Liver (tissue), 8 donors: ENCODE measurements at regions not wholly inside any gene's neighbourhood (a gene's known extent, or its start where the extent isn't known, plus 50 kb on each side); places are given as distances from the start of the nearest gene placed in this dataset.

Source experiments
- DNase-seq: peaks from one replicate; pipeline ENCODE4 v3.0.0-alpha.2; 2017; ENCODE audit warnings: low spot score
- H3K27ac ChIP-seq, 2 donors: one replicate each; pipeline ENCODE4 v1.7.0; 2013; ENCODE audit warnings: inconsistent platforms in 2 of 2, low read length in 2 of 2, control low read depth in 1 of 2, low read depth in 1 of 2, mild to moderate bottlenecking in 1 of 2
- H3K27me3 ChIP-seq, 4 donors: one replicate each; pipeline versions ENCODE4 v1.6.1 to v1.7.0; 2013; ENCODE audit warnings: low read length in 3 of 4, inconsistent platforms in 1 of 4, mild to moderate bottlenecking in 1 of 4, moderate library complexity in 1 of 4; ENCODE audit not compliant: control insufficient read depth in 4 of 4, insufficient read depth in 4 of 4
- H3K36me3 ChIP-seq, 4 donors: one replicate each; pipeline versions ENCODE4 v1.6.1 to v1.7.0; 2013; ENCODE audit warnings: low read length in 3 of 4, mild to moderate bottlenecking in 3 of 4, low read depth in 1 of 4, moderate library complexity in 1 of 4; ENCODE audit not compliant: control insufficient read depth in 4 of 4, insufficient read depth in 3 of 4
- H3K4me1 ChIP-seq, 4 donors: one replicate each; pipeline versions ENCODE4 v1.6.1 to v1.7.0; 2013; ENCODE audit warnings: low read length in 3 of 4, mild to moderate bottlenecking in 3 of 4, moderate library complexity in 1 of 4; ENCODE audit not compliant: control insufficient read depth in 4 of 4, insufficient read depth in 4 of 4
- H3K4me3 ChIP-seq, 3 donors: one replicate each; pipeline versions ENCODE4 v1.6.1 to v1.7.0; 2013; ENCODE audit warnings: low read length in 3 of 3, control low read depth in 1 of 3, low read depth in 1 of 3, mild to moderate bottlenecking in 1 of 3
- H3K9ac ChIP-seq, 2 donors: one replicate each; pipeline ENCODE4 v1.7.0; 2013; ENCODE audit warnings: low read length in 2 of 2, mild to moderate bottlenecking in 2 of 2, moderate library complexity in 2 of 2, control low read depth in 1 of 2, low read depth in 1 of 2
- H3K9me3 ChIP-seq, 4 donors: one replicate each; pipeline versions ENCODE4 v1.6.1 to v1.7.0; 2013; ENCODE audit warnings: low read length in 3 of 4; ENCODE audit not compliant: control insufficient read depth in 4 of 4
- EGR1 ChIP-seq, 2 donors: IDR thresholded peaks; 2 replicates each; pipeline ENCODE4 v1.6.1; 2016 to 2018; ENCODE audit warnings: antibody characterized with exemption in 2 of 2, low read depth in 2 of 2
- FOXA1 ChIP-seq: IDR thresholded peaks from 2 replicates; pipeline ENCODE4 v1.6.1; 2016; ENCODE audit warnings: antibody characterized with exemption
- GABPA ChIP-seq, 2 donors: IDR thresholded peaks in 1 of 2; conservative IDR thresholded peaks in 1 of 2; 2 replicates each; pipeline ENCODE4 v1.6.1; 2016; ENCODE audit warnings: antibody characterized with exemption in 2 of 2, mild to moderate bottlenecking in 1 of 2, moderate library complexity in 1 of 2
- HNF4A ChIP-seq, 2 donors: conservative IDR thresholded peaks; 2 replicates each; pipeline ENCODE4 v1.6.1; 2016; ENCODE audit warnings: antibody characterized with exemption in 2 of 2, mild to moderate bottlenecking in 2 of 2
- HNF4G ChIP-seq: IDR thresholded peaks from 2 replicates; pipeline ENCODE4 v1.6.1; 2016; ENCODE audit warnings: antibody characterized with exemption
- JUND ChIP-seq, 2 donors: IDR thresholded peaks; 2 replicates each; pipeline ENCODE4 v1.6.1; 2016; ENCODE audit warnings: antibody characterized with exemption in 2 of 2
- NR2F2 ChIP-seq: IDR thresholded peaks from 2 replicates; pipeline ENCODE4 v1.6.1; 2016; ENCODE audit warnings: antibody characterized with exemption
- RAD21 ChIP-seq, 2 donors: IDR thresholded peaks; 2 replicates each; pipeline ENCODE4 v1.6.1; 2016; ENCODE audit warnings: antibody characterized with exemption in 2 of 2, mild to moderate bottlenecking in 2 of 2
- RXRA ChIP-seq, 2 donors: IDR thresholded peaks; 2 replicates each; pipeline ENCODE4 v1.6.1; 2017 to 2018; ENCODE audit warnings: antibody characterized with exemption in 2 of 2, mild to moderate bottlenecking in 1 of 2
- SP1 ChIP-seq: IDR thresholded peaks from 2 replicates; pipeline ENCODE4 v1.6.1; 2018; ENCODE audit warnings: antibody characterized with exemption, mild to moderate bottlenecking
- TAF1 ChIP-seq: conservative IDR thresholded peaks from 2 replicates; pipeline ENCODE4 v1.6.1; 2016; ENCODE audit warnings: antibody characterized with exemption, mild to moderate bottlenecking
- YY1 ChIP-seq: IDR thresholded peaks from 2 replicates; pipeline ENCODE4 v1.6.1; 2016; ENCODE audit warnings: antibody characterized with exemption, mild to moderate bottlenecking
- WGBS: extraction: QIAGEN DNeasy Blood & Tissue Kit; methylation state at CpG from one replicate; pipeline ENCODE4 v1.1.7; 2013; 5-methylcytosine and 5-hydroxymethylcytosine counted together
- TF ChIP-seq, protein P1 (sequence below): IDR thresholded peaks from 2 replicates; pipeline ENCODE4 v1.6.1; 2016; ENCODE audit warnings: antibody characterized with exemption
- TF ChIP-seq, protein P2 (sequence below): IDR thresholded peaks from 2 replicates; pipeline ENCODE4 v1.6.1; 2016; ENCODE audit warnings: antibody characterized with exemption, mild to moderate bottlenecking
- TF ChIP-seq, protein P3 (sequence below): IDR thresholded peaks from 2 replicates; pipeline ENCODE4 v1.6.1; 2016; ENCODE audit warnings: antibody characterized with exemption
- TF ChIP-seq, protein P4 (sequence below): IDR thresholded peaks from 2 replicates; pipeline ENCODE4 v1.6.1; 2016; ENCODE audit warnings: antibody characterized with exemption
- TF ChIP-seq, protein P5 (sequence below): fragments of 150-350 bp; IDR thresholded peaks from 2 replicates; pipeline ENCODE4 v1.5.1; 2017; ENCODE audit warnings: improper control_type of control experiment, low read depth, low read length; ENCODE audit not compliant: missing input control
- donor health status: healthy.
- donor health status: healthy.
- donor health status: healthy.
- donor health status: healthy.
- donor health status: healthy.

DNA sequence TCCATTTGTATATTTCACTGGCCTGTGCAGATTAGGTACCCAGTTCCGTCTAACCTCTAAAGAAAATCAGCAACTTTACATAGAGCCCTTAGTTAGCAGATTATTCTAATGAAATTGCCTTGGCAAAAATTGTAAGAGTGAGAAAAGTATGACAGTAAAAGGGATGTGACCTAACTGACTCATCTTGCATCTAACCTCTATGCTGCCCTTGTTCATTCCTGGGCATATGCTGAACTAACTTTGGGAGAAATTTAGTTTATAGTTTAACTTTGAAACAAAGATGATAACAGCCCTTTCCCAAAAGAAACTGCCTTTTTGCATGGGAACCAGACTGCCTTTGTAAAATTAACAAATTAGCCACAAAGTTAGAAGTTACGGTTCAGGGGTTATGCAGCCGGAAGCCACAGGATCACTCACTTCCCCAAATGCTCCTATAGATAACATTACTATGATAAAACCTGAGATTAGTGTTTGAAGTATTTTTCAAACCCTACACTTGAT is 839.8 kb upstream of the ALCAM start:
- H3K4me3 ChIP-seq = no peak overlapping the region
- H3K4me1 ChIP-seq = no peaks in the 10 kb centered on the region
- no peaks in the 10 kb centered on the region for H3K36me3 ChIP-seq
- H3K27me3 ChIP-seq = no peaks in the 10 kb centered on the region
- no peak overlapping the region for H3K9ac ChIP-seq
- DNase-seq = no peak
- no peak overlapping the region for H3K27ac ChIP-seq
- 58% methylated on average over 3 of the region's 3 CpGs for WGBS
- no peaks in the 10 kb centered on the region for H3K9me3 ChIP-seq
- TF ChIP-seq, protein P1, sequence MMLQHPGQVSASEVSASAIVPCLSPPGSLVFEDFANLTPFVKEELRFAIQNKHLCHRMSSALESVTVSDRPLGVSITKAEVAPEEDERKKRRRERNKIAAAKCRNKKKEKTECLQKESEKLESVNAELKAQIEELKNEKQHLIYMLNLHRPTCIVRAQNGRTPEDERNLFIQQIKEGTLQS = no peak

DNA sequence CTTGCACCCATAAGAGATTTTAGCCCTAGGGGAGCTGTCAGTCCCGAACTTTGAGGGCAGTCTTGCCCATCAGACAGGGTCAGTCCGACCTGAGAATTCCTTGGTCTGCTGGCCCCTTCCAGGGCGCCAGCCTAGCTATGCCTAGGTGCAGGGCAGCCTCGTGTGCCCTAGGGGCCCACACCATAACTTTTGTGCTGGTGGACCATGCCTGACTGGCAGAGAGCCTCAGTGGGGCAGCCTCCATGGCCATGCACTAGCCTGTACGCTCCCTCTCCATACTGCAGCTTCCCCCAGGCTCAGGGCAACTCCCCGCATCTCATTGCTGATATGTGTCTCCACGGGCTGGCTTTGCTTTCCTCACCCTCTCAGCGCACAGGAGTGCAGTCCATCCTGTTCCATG is 835.8 kb upstream of the ALCAM start:
- Histone ChIP-seq H3K9me3 (peaks cover 1 to 4% (median 2%) of the 10 kb centered on the region in 4 donors), H3K9ac (no peak overlapping the region), H3K4me3 (no peak overlapping the region), H3K4me1 (no peaks in the 10 kb centered on the region), H3K27ac (no peak overlapping the region), H3K36me3 (no peaks in the 10 kb centered on the region), H3K27me3 (no peaks in the 10 kb centered on the region)
- 78% methylated on average over 8 of the region's 8 CpGs for WGBS
- TF ChIP-seq, protein P2, sequence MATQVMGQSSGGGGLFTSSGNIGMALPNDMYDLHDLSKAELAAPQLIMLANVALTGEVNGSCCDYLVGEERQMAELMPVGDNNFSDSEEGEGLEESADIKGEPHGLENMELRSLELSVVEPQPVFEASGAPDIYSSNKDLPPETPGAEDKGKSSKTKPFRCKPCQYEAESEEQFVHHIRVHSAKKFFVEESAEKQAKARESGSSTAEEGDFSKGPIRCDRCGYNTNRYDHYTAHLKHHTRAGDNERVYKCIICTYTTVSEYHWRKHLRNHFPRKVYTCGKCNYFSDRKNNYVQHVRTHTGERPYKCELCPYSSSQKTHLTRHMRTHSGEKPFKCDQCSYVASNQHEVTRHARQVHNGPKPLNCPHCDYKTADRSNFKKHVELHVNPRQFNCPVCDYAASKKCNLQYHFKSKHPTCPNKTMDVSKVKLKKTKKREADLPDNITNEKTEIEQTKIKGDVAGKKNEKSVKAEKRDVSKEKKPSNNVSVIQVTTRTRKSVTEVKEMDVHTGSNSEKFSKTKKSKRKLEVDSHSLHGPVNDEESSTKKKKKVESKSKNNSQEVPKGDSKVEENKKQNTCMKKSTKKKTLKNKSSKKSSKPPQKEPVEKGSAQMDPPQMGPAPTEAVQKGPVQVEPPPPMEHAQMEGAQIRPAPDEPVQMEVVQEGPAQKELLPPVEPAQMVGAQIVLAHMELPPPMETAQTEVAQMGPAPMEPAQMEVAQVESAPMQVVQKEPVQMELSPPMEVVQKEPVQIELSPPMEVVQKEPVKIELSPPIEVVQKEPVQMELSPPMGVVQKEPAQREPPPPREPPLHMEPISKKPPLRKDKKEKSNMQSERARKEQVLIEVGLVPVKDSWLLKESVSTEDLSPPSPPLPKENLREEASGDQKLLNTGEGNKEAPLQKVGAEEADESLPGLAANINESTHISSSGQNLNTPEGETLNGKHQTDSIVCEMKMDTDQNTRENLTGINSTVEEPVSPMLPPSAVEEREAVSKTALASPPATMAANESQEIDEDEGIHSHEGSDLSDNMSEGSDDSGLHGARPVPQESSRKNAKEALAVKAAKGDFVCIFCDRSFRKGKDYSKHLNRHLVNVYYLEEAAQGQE = no peak
- TF ChIP-seq YY1 (no peak), JUND (IDR thresholded peaks at IDR 0.05) (no peak), RXRA (IDR thresholded peaks at IDR 0.05) (no peak), SP1 (no peak), HNF4A (conservative IDR thresholded peaks at IDR 0.05) (no peak), HNF4G (no peak), FOXA1 (no peak), RAD21 (IDR thresholded peaks at IDR 0.05) (no peak), TAF1 (no peak), GABPA (IDR thresholded peaks at IDR 0.05 in 1 of 2, conservative IDR thresholded peaks at IDR 0.05 in 1 of 2) (no peak), NR2F2 (no peak), EGR1 (IDR thresholded peaks at IDR 0.05; ENCODE audit: low read depth in 2 of 2) (no peak)
- TF ChIP-seq, protein P1 = no peak
- TF ChIP-seq, protein P3, sequence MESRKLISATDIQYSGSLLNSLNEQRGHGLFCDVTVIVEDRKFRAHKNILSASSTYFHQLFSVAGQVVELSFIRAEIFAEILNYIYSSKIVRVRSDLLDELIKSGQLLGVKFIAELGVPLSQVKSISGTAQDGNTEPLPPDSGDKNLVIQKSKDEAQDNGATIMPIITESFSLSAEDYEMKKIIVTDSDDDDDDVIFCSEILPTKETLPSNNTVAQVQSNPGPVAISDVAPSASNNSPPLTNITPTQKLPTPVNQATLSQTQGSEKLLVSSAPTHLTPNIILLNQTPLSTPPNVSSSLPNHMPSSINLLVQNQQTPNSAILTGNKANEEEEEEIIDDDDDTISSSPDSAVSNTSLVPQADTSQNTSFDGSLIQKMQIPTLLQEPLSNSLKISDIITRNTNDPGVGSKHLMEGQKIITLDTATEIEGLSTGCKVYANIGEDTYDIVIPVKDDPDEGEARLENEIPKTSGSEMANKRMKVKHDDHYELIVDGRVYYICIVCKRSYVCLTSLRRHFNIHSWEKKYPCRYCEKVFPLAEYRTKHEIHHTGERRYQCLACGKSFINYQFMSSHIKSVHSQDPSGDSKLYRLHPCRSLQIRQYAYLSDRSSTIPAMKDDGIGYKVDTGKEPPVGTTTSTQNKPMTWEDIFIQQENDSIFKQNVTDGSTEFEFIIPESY = no peak
- TF ChIP-seq, protein P4, sequence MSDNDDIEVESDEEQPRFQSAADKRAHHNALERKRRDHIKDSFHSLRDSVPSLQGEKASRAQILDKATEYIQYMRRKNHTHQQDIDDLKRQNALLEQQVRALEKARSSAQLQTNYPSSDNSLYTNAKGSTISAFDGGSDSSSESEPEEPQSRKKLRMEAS = no peak
- TF ChIP-seq, protein P5, sequence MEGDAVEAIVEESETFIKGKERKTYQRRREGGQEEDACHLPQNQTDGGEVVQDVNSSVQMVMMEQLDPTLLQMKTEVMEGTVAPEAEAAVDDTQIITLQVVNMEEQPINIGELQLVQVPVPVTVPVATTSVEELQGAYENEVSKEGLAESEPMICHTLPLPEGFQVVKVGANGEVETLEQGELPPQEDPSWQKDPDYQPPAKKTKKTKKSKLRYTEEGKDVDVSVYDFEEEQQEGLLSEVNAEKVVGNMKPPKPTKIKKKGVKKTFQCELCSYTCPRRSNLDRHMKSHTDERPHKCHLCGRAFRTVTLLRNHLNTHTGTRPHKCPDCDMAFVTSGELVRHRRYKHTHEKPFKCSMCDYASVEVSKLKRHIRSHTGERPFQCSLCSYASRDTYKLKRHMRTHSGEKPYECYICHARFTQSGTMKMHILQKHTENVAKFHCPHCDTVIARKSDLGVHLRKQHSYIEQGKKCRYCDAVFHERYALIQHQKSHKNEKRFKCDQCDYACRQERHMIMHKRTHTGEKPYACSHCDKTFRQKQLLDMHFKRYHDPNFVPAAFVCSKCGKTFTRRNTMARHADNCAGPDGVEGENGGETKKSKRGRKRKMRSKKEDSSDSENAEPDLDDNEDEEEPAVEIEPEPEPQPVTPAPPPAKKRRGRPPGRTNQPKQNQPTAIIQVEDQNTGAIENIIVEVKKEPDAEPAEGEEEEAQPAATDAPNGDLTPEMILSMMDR = no peak
- no peak for DNase-seq
